ENCODE measurements at regions not wholly inside any gene's neighbourhood (a gene's known extent, or its start where the extent isn't known, plus 50 kb on each side); places are given as distances from the start of the nearest gene placed in this dataset.

DNA sequence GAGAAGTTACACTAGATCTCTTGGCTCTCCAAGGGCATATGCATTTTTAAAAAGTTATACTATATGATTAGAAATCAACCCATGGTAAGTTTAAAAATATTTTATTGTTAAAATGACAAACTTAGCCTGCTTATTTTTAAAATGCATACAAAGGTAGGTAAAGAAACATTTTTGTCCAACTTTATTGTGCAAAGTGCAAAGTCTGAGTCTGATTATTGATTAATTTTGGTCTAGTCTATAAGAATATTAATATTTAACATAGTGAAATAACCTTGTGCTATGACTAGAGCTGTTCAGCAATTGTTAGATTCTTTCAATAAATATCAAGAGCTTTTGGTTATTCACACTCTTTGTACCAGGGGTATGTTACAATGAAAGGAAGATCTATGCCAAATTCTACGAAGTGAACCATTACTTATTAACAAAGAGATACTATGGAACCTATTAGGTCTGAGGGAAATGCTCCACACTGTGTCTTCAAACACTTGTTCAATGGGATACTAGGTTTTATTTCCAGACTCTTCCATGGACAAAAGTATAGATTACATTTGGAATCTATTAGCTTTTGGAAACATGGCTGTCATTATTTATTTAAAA, 70.4 kb downstream of the DIPK2A start:
- no peak for TF ChIP-seq CTCF (conservative IDR thresholded peaks at IDR 0.05)
- Histone ChIP-seq H2BK5ac (ENCODE audit: insufficient read length, low read length) (no peak overlapping the region), H3K4ac (ENCODE audit: low read depth, low read length) (no peak overlapping the region), H4K8ac (replicated peaks; ENCODE audit: insufficient read length, low read depth, low read length) (no peak overlapping the region), H4K20me1 (ENCODE audit: control insufficient read depth, insufficient read depth, insufficient read length) (no peaks in the 10 kb centered on the region), H3K9ac (ENCODE audit: extremely low read depth, insufficient read length, low read length) (no peak overlapping the region), H3K56ac (ENCODE audit: insufficient read length, low read depth, low read length) (no peak overlapping the region), H3K27me3 (ENCODE audit: insufficient read depth, low read length) (no peaks in the 10 kb centered on the region), H3K4me2 (ENCODE audit: insufficient read depth, insufficient read length, low read length) (no peak overlapping the region), H3K18ac (ENCODE audit: insufficient read length, low read depth, low read length) (no peak overlapping the region), H2AK5ac (ENCODE audit: insufficient read length, low read length) (no peak overlapping the region), H2BK120ac (ENCODE audit: low read depth, low read length, poor library complexity, severe bottlenecking) (no peak overlapping the region), H3K79me1 (ENCODE audit: insufficient read depth, low read depth, low read length, poor library complexity, severe bottlenecking) (no peaks in the 10 kb centered on the region), H3K23ac (ENCODE audit: insufficient read length, low read depth, low read length) (no peak overlapping the region), H4K91ac (ENCODE audit: insufficient read length, low read depth, low read length) (no peak overlapping the region), H3K9me3 (ENCODE audit: control insufficient read depth, low read depth, low read length) (no peaks in the 10 kb centered on the region), H2BK15ac (ENCODE audit: low read depth, low read length) (no peak overlapping the region), H2BK12ac (ENCODE audit: insufficient read length, low read depth, low read length) (no peak overlapping the region), H4K5ac (ENCODE audit: insufficient read length, low read depth, low read length) (no peak overlapping the region), H3K4me1 (ENCODE audit: insufficient read depth, low read length) (no peaks in the 10 kb centered on the region), H3K23me2 (ENCODE audit: insufficient read length, low read depth, low read length, poor library complexity, severe bottlenecking) (no peaks in the 10 kb centered on the region), H2BK20ac (ENCODE audit: low read depth, low read length, poor library complexity, severe bottlenecking) (no peak overlapping the region), H3K27ac (ENCODE audit: insufficient read length, low read depth, low read length) (no peak overlapping the region), H3T11ph (ENCODE audit: low read length) (no peak overlapping the region), H3K79me2 (ENCODE audit: insufficient read depth, low read length) (no peaks in the 10 kb centered on the region), H2AFZ (ENCODE audit: low read length) (no peak overlapping the region), H3K14ac (ENCODE audit: insufficient read depth, low read length) (no peak overlapping the region)
- Mint-ChIP-seq H3K9me3 (no peaks in the 10 kb centered on the region), H3K4me3 (no peak overlapping the region), H3K4me1 (no peaks in the 10 kb centered on the region), H3K36me3 (ENCODE audit: insufficient read depth in 1 of 3, low read depth in 3 of 3) (no peaks in the 10 kb centered on the region), H3K27ac (no peak overlapping the region), H3K27me3 (ENCODE audit: low read depth) (no peaks in the 10 kb centered on the region)
- DNase-seq = no peak
- no CpG with 5 or more reads among the region's 1 CpG for WGBS (ENCODE audit: extremely low coverage, insufficient read length, low lambda C conversion rate)

Data from H9 (cell line).